GM18909 (cell line): ENCODE measurements at regions not wholly inside any gene's neighbourhood (a gene's known extent, or its start where the extent isn't known, plus 50 kb on each side); places are given as distances from the start of the nearest gene placed in this dataset.

Experiments used
- ATAC-seq: cut with Tn5 transposase; IDR thresholded peaks from one replicate; pipeline ENCODE4 v1.9.1; 2021; ENCODE audit warnings: mild to moderate bottlenecking; ENCODE audit not compliant: unreplicated experiment, poor library complexity

GRCh38 chr2:18959952-18960717 lies 370.8 kb upstream of the NT5C1B start:
- ATAC-seq, result no peak

GRCh38 chr2:18959200-18959599 lies 369.8 kb upstream of the NT5C1B start:
- no peak for ATAC-seq

- ATAC-seq, result no peak
Observed at GRCh38 chr2:18957909-18958308, 368.5 kb upstream of the NT5C1B start.

- no peak for ATAC-seq
Observed at GRCh38 chr2:18950361-18950851, 361.0 kb upstream of the NT5C1B start.

- no peak for ATAC-seq
Observed at GRCh38 chr2:18949871-18950270, 360.5 kb upstream of the NT5C1B start.

GRCh38 chr2:18940184-18940583 lies 350.8 kb upstream of the NT5C1B start:
- ATAC-seq, result peak; percentile 96

GRCh38 chr2:18939740-18940139 lies 350.4 kb upstream of the NT5C1B start:
- ATAC-seq, result peak; percentile 28

- no peak for ATAC-seq
Observed at GRCh38 chr2:18934886-18935285, 345.5 kb upstream of the NT5C1B start.

GRCh38 chr2:18932853-18933252 lies 343.5 kb upstream of the NT5C1B start:
- no peak for ATAC-seq

GRCh38 chr2:18930971-18931370 lies 341.6 kb upstream of the NT5C1B start:
- ATAC-seq, result no peak

GRCh38 chr2:18927525-18928232 lies 338.3 kb upstream of the NT5C1B start:
- no peak for ATAC-seq

- no peak for ATAC-seq
Observed at GRCh38 chr2:18926631-18927524, 337.5 kb upstream of the NT5C1B start.

- no peak for ATAC-seq
Observed at GRCh38 chr2:18925296-18925695, 335.9 kb upstream of the NT5C1B start.

GRCh38 chr2:18924886-18925285 lies 335.5 kb upstream of the NT5C1B start:
- ATAC-seq, result no peak

- no peak for ATAC-seq
Observed at GRCh38 chr2:18924386-18924785, 335.0 kb upstream of the NT5C1B start.

GRCh38 chr2:18922276-18922675 lies 332.9 kb upstream of the NT5C1B start:
- ATAC-seq, result no peak

GRCh38 chr2:18918280-18918679 lies 328.9 kb upstream of the NT5C1B start:
- ATAC-seq, result no peak

GRCh38 chr2:18915227-18915626 lies 325.9 kb upstream of the NT5C1B start:
- no peak for ATAC-seq

- no peak for ATAC-seq
Observed at GRCh38 chr2:18913512-18913911, 324.1 kb upstream of the NT5C1B start.

- no peak for ATAC-seq
Observed at GRCh38 chr2:18912225-18912888, 323.0 kb upstream of the NT5C1B start.
